8988T (cell line): ENCODE measurements at regions not wholly inside any gene's neighbourhood (a gene's known extent, or its start where the extent isn't known, plus 50 kb on each side); places are given as distances from the start of the nearest gene placed in this dataset.
"Not testable (repeated sequence)": the region's sequence is repeated elsewhere in the genome, so short reads cannot be mapped to it uniquely, and the experiment has no call there.

Source experiments
- DNase-seq: peaks from one replicate; pipeline ENCODE4 v3.0.0; 2011

DNA sequence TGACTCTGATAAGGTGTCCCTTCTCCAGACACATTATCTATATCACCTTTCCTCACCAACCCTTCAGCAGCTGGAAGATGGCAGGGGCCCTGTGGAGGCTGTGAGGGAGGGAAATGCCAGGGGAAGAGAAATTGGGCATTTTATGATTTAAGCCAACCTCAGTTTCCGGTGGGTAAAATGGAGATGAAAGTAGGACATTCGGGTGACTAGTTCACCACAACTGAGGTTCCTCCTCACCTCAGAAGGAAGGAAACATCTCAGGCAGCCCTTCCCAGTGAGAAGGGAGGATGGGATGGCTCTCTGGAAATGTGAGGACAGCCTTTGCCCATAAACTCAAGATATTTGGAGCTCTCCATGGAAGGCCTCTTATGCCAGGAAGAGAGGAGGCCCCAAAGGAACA lies 251.5 kb downstream of the MID1IP1 start:
- no peak for DNase-seq

DNA sequence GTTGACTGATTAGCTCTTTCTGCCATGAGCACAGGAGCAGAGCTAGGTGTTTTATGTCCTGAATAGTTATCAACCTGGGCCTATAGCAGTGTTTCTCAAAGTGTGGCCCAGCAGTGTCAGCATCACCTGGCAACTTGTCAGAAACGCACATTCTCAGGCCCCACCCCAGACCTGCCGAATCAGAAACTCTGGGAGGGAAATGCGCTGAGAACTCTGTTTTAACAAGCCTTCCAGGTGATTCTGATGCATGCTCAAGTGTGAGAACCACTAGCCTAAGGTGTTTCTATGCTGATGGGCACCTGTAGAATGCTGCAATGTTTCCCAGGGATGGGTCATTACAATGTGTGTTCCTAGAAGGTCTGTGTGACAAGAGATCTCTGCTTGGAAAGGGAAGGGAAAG lies 257.5 kb downstream of the MID1IP1 start:
- no peak for DNase-seq

DNA sequence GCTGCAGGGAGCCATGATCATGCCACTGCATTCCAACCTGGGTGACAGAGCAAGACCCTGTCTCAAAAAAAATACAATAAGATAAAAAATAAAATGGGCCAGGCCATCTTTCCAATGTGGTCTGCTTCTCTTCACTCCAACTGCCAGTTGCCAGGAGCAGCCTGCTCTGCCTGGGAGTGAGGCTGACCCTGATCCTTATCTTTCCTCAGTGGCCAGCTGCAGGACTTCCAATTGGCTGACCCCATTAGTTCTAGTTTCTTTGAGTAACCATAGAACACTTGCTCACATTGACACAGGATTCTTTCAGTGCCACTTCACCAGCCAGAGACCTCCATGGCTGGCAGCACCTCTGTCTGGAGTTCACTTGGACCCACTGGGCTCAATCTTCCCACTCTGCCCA lies 258.6 kb downstream of the MID1IP1 start:
- no peak for DNase-seq

DNA sequence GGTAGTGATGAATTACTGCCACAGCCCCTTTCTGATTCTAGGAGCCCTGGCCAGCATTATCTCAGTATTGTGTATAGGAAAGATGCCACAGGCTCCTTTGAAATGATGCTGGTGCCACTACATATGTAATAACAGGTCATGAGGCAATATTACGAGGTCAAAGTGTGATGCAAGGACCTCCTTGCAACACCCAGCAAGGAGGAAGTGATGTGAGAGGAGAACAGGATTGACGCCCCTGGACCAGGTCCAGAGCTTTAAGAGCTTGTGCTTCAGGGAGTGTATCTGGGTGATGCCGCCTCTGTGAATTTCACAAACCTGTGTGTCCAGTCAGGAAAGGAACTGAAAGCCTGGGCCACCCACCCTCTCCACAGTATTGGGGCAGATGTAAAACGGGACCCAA lies 261.8 kb downstream of the MID1IP1 start:
- DNase-seq, result no peak

DNA sequence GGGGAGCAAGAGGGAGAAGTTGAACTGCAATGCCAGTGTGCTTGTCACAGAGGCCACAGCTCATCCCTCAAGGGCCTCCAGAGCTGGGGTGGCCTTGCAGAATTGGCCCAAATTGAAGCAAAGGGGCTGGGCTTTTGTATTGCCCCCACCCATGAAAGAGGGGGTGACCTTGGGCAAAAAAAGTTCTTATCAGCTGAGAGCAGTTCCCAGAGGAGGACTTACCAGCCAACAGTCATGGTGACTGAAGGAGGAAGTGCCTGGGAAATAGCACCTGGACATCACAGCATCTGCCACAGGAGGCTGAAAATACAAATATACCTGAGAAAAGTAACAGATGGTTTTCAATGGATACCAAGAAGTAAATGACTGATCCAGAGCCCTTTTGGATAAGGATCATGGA lies 262.4 kb downstream of the MID1IP1 start:
- DNase-seq, result no peak

DNA sequence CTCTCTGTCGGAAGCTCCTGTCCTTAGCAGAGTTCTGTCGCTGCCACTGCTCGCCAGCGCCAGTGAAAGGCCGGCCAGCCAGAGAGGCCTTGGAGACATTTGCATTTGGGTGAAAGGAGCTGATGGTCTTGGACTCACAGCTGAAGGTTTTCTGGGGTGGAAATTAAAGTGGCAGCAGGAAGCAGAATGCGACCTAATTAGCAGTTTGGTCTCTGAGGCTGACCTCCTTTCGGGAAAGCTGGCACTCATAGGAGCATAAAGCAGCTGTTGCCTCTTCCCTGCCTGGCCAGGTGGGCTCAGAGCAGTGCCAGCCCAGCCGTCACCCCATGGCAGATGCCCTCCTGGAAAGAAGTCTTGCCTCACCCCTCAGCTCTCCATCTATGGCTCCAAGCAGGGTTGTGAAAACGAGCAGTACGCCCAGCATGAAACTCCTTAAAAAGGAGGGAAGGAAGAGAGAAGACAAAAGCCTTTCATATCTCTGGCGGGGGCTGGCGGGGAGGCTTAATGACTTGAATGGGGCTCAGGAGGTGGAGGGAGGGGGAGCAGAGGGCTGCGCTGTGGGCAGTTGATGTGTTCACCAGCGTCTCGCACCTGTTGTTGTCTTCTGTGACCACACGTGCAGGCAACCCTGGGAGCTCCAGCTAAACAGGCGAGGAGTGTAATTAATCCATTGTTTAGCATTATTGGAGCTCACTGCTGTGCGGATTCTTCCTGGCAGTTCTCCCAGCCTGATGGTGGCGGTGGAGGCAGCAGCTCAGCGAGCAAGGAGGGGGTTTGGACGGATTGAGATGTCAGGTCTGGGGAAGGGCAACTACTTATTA lies 264.0 kb downstream of the MID1IP1 start:
- no peak for DNase-seq

DNA sequence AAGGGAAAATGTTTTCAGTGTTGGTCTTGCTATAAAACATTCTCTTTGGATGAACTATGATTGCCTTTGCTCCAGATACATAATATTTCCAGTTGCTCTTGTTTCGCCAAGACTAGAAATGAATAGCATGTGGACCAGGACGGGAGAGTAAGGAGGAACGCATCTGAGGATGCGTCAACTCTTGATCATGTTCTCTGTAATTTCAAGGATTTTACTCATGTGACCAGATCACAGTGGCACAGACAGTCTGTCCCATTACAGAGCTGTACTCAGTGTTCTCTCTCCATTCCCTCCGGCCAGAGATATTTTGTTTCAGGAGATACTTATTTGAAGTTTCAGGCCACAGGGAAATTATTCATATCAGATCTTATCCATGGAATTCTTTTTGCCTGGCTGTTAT lies 266.6 kb downstream of the MID1IP1 start:
- DNase-seq, result no peak

DNA sequence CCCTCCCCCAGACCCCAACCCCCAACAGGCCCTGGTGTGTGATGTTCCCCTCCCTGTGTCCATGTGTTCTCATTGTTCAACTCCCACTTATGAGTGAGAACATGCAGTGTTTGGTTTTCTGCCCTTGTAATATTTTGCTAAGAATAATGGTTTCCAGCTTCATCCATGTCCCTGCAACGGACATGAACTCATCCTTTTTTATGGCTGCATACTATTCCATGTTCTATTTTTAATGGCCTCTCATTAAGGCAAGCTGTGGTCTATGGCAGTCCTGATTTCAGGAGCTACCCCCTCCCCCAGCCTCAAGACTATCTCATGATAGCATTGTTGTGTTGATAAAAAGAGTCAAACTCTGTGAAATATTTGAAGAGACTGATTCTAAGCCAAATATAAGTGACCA lies 267.4 kb downstream of the MID1IP1 start:
- DNase-seq, result not testable (repeated sequence)

DNA sequence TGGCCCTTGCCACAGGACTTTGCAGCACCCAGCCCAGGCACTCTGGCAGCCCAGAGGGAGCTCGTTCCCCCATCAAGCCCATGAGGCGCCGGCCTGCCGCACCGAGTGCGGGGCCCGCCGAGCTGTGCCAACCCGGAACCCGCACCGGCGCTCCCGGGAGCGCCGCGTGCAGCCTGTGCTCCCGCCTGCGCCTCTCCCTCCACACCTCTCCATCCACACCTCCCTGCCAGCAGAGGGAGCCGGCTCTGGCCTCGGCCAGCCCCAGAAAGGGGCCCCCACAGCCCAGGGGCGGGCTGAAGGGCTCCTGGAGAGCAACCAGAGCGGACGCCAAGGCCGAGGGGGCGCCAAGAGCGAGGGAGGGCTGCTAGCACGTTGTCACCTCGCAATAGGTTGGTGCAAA lies 268.8 kb downstream of the MID1IP1 start:
- DNase-seq, result no peak

DNA sequence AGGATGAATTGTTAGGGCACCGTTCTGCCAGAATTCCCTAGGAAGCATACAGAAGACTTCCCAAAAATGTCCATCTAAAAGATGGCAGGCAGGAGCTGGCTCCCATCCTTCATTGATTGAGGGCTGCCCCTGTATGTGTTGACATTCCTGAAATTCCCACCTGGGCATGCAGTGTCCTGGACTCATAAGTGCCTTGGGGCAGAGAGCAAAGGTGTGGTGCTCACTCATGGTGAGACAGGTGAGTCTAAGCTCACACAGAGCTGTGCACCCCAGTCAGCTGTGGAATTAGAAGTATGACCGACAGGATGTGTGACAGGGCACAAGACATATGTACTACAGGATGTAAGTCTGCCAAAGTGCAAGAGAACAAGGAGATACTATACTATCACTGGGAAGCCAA lies 271.9 kb downstream of the MID1IP1 start:
- DNase-seq, result no peak

DNA sequence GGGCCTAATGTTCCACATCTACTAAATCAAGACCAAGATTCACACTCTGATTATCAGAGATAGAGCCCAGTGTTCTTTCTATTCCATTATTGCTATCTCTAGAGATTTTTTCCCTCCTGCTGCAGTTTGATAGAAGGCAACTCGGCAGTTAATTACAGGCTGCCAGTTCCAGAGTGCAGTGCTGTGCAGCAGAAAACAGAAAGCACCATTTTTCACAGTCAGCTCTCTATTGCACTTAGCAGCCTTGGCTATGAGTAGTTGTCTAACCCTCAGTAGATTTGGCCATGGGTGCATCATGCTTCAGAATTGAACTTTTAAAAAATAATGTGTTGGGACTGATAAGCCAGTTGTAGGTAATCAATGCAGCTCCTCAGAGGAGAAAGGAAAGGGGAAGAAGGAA lies 295.3 kb downstream of the MID1IP1 start:
- DNase-seq, result no peak

DNA sequence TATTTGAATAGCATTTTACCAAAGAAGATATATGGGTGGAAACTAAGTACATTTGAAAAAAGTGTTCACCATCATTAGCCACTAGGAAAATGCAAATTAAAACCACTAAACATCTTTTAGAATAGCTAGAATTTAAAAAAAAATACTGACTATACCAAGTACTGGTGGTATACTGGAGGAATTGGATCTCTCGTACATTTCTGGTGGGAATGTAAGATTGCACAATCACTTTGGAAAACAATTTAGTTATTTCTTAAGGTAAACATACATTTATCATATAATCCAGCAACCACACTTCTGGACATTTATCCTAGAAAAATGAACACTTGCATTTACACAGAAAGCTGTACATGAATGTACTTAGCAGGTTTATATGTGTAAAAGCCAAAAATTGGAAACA lies 303.5 kb downstream of the MID1IP1 start:
- no peak for DNase-seq

DNA sequence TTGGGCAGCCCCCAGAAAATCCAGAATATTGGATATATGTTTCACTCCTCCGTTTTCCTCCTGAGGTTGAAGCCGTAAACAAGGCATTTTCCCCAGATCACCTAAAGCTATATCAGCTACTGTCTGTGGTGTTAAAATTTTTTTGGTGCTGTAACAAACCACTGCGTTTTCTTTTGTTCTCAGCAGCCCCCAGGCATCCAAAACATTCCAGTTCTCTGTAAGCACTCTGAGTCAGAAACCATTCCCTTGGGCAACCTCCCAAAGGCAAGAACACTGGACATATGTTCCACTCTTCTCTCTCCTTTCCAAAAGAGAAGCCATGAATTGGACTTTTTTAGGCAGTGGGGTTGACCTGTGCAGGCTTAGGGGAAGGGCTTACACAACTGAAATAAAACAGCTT lies 310.9 kb downstream of the MID1IP1 start:
- no peak for DNase-seq

DNA sequence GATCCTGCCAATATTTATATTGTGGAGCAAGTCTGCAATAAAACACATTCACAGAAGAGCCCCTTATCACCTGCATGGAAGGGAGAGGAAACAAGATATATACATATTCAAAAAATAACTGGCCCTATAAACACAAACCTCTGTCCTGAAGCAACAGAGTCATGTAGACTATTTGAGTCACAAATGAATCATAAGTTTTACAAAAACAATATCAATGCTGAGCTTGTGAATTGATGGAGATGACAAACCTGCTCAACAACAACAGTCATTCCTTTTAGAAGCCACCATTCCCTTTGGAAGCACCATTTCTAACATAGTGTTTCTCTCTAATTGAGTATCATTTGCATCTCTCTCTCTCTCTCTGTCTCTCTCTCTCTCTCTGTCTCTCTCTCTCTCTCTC lies 313.9 kb downstream of the MID1IP1 start:
- DNase-seq, result no peak

DNA sequence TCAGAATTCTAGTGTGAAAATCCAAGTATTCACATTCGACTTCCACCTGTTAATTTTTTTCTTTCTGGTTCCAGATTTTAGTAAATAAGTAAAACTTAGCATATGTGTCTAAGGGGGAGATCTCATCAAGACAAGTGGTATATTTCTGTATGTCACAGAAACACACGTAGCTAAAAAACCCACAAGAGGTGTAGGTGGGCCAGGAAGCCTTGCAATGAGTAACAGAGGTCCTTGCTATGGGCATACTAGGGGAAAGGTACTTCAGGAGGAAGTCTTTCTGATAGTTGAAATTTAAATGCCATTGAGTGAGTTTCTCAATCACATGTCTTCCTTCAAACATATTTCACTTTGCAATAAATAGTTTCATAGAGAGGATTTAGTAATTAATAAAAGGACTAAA lies 315.8 kb downstream of the MID1IP1 start:
- no peak for DNase-seq

DNA sequence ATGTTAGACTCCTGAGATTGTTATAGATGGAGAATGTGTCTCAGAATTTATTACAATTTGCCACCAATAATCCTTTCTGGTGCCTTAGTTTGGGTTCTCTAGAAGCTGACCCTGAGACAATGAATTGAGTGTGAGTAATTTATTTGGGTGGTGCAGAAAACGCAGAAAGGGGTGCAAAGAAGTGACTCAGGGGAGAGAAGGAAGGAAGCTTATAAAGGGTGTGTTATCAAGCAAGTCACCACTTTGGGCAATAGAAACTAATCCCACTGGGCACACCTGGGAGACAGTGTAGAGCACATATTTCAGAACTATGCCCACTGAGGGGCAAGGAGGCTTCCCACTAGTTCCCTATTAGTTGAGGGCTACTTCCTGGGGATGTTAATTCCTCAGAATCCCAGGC lies 320.6 kb downstream of the MID1IP1 start:
- DNase-seq, result no peak

DNA sequence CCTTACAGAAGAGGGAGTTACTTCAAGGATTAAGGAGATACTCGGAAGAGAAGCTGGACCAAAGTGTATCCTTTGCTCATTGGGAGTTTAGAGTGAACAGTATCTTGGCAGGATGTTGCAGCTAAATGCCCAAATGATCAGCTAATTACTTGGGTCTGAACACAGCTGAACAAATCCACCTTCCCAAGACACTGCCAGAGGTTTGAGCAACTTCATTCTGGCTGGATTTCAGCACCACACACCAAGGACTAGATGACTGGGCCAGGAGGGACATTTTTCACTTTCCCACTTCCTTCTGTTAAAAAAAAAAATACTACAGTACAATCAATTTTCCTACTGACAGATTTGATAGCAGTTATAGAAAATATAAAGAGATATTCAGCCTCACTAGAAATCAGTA lies 324.6 kb downstream of the MID1IP1 start:
- no peak for DNase-seq

DNA sequence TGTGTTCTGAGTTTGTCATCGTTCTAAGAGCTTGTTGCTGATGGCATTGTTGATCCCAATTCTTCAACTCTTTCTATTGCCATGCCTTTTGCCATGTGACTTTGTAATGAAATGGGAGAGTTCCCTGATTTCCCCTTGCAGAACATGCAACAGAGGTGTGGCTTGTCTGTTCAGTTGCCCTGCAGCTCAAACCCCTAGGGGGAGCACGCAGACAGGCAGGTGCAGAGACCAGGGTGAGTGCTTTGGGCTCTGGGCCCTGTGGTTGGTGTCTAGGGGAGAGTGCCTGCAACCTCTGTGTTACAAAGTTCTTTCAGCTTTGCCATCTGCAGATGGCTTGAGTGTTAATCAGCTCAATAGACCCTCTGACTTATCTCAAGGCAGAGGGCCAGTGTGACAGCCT lies 332.7 kb downstream of the MID1IP1 start:
- no peak for DNase-seq

DNA sequence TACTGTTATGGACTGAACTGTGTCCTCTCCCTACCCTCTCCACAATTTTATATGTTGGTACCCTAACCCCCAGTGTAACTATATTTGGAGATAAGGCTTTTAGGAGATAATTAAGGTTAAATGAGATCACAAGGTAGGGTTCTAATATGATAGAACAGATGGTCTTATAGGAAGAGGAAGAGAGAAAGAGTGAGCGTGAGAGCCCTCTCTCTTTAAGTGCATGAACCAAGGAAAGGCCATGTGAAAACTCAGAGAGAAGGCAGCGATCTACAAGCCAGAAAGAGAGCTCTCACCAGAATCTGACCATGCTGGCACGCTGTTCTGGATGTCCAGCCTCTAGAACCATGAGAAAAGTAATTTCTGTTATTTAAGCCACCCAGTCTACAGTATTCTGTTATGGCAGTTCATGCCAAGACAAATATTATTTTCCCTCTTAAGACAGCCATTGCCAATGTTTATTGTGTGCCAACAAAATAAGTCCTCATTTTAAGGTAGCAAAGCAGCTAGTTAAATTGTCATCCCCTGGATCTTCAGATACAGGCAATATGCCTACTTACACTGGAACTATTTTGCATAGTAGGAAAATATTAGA lies 336.2 kb downstream of the MID1IP1 start:
- DNase-seq, result no peak

DNA sequence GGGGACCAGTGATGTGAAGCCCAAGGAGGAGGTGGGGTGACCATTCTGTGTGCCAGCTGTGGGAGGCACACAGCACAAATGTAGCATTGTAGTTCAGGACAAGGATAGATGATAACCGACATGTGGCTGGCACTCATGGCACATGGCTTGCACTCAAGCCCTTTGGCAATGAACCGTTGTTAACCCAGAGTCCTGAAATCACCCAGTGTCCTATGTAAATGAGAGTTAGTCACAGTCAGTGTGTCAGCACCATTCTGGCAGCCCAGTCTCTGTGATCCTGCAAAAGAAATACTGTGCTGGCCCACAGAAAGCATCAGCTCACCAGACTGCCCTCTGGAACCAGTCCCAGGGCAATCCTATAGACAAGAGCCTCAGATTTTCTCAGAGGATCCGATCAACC lies 339.3 kb downstream of the MID1IP1 start:
- DNase-seq, result no peak

DNA sequence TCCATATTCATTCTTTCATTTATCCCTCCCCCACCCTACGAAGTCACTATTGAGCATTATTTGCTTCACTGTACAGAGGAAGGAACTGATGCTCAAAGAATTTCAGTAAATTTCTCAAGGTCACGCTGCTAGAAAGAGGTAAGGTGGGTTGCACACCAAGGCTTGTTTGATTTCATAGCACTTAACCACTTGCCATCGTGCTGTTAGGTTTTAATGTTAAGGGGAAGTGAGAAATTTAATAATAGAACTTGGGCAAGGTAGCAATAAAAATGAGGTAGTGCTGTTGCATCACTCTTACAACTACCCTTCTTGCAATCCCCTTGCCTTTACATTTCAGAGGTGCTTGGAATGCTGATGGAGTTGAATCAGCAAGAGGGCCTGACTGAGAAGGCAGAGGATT lies 343.1 kb downstream of the MID1IP1 start:
- DNase-seq, result no peak

DNA sequence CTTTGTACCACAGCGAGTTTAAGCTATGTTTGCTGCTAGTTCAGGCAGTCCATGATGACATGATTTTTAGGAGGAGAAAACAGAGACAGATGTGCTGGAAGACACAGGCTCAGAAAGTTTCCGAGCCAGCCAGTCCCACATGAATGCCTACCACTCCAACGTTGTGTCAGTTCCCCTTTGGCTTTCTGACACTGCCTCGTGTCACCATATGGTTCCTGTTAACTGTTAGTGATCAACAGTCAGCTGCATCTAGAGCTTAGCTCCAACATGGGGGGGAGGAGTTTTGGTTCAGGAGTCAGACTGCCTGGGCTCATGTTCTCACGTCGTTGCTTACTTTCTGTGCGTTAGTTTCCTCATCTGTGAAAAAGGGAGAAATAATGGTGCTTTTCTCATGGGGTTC lies 343.7 kb downstream of the MID1IP1 start:
- no peak for DNase-seq

DNA sequence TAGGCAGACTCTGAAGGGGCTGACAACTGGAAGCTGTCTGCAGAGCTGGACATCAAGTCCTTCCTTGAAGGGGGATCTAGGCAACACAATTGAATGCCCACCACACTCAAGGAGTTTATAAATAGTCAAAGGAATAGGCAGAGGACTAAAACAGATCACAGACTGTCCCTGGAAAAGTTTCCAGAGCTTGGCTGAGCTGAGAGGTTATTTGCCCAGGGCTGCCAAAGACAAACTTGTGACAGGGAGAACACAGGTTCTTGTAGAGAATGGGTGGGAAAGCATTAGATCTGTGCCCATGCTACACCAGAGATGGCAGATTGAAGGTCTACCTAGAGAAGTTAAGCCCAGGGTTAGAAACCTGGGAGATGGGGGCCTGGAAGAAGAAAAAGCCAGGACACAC lies 344.6 kb downstream of the MID1IP1 start:
- DNase-seq, result no peak

DNA sequence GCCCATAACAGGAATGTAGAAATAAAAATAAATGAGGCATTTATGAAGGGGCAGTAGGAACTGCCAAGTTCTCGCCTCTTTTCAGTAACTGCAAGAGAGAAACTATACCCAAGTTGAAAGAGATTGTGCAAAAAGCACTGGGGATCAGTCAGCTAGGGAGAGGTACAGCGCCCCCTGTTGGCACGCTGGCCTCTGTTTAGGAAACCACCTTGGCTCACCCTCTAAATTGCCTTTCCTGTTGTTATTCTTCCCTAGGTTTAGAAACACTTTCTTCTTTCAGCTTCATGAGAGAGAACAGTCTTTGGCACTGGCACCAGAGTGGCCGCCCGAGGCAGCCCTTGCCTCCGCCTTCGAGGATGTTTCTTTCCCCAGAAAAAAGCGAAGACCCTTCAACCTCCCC lies 348.5 kb downstream of the MID1IP1 start:
- no peak for DNase-seq

DNA sequence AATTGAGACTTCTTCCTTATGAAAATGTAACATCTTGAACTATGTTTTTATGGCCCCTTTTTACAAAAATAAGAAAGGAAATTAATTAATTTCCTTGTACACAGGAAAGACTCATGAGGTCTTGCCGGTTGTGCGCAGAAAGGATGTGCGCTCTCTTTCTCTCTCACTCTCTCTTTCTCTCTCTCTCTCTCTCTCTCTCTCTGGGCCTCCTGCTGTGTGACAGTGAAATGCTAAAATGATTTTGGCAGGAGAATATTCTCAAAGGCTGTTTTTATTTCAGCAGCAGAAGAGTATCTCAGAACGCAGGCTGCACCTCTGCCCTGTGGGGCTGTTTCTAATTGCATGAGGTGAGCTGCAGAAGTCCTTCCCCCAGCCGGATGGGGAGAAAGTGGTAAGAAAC lies 349.0 kb downstream of the MID1IP1 start:
- DNase-seq, result no peak
